ENCODE measurements at regions not wholly inside any gene's neighbourhood (a gene's known extent, or its start where the extent isn't known, plus 50 kb on each side); places are given as distances from the start of the nearest gene placed in this dataset.

DNA sequence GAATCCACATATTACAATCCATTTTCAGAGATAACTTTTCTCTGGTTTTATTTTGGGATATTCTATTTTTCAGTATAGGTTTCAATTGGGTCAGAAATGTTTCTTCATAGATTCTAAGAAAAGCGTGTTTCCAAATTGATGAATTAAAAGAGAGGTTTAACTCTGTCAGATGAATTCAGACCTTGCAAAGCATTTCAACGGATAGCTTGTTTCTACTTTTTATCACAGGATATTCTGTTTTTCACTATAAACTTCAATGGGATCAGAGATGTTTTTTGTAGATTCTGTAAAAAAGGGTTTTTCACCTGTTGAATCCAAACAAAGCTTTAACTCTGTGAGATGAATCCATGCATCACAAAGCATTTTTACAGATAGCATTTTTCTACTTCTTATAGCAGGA is 1498.1 kb downstream of the UQCRFS1 start:
- TF ChIP-seq, protein P1, sequence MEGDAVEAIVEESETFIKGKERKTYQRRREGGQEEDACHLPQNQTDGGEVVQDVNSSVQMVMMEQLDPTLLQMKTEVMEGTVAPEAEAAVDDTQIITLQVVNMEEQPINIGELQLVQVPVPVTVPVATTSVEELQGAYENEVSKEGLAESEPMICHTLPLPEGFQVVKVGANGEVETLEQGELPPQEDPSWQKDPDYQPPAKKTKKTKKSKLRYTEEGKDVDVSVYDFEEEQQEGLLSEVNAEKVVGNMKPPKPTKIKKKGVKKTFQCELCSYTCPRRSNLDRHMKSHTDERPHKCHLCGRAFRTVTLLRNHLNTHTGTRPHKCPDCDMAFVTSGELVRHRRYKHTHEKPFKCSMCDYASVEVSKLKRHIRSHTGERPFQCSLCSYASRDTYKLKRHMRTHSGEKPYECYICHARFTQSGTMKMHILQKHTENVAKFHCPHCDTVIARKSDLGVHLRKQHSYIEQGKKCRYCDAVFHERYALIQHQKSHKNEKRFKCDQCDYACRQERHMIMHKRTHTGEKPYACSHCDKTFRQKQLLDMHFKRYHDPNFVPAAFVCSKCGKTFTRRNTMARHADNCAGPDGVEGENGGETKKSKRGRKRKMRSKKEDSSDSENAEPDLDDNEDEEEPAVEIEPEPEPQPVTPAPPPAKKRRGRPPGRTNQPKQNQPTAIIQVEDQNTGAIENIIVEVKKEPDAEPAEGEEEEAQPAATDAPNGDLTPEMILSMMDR (IDR thresholded peaks at IDR 0.05; ENCODE audit: extremely low read depth in 1 of 2, insufficient read depth in 1 of 2, low read depth in 1 of 2, low read length in 2 of 2): no peak
- no peak for TF ChIP-seq EZH2 (IDR thresholded peaks at IDR 0.05; ENCODE audit: borderline replicate concordance, low read depth, low read length, severe bottlenecking)
- no peak for TF ChIP-seq JUN (IDR thresholded peaks at IDR 0.05; ENCODE audit: borderline replicate concordance, insufficient read depth, insufficient read length, low read depth)
- TF ChIP-seq POLR2A (IDR thresholded peaks at IDR 0.05; ENCODE audit: low read depth, low read length): no peak

All from endothelial cell of umbilical vein (primary cell).